Neural cell (in vitro differentiated cells): ENCODE measurements at regions not wholly inside any gene's neighbourhood (a gene's known extent, or its start where the extent isn't known, plus 50 kb on each side); places are given as distances from the start of the nearest gene placed in this dataset.

ENCODE experiments used
- H2AFZ ChIP-seq: fragments of 200-600, 300-800 bp; sonication (generic), shearing (Covaris generic); 2 replicates; pipeline ENCODE4 v1.6.0; 2014; ENCODE audit warnings: low read depth, mild to moderate bottlenecking, antibody characterized with exemption, low read length, moderate library complexity
- H3F3A ChIP-seq: fragments of 200-600 bp; shearing (Covaris generic); 2 replicates; pipeline ENCODE4 v1.6.1; 2016; ENCODE audit warnings: mild to moderate bottlenecking, moderate library complexity, mixed read lengths, antibody characterized with exemption, low read length; ENCODE audit not compliant: insufficient read depth, poor library complexity, severe bottlenecking
- H3K27ac ChIP-seq: fragments of 200-600, 300-800 bp; sonication (generic), shearing (Covaris generic); 2 replicates; pipeline ENCODE4 v1.5.1; 2014; ENCODE audit warnings: mild to moderate bottlenecking, low read length, moderate library complexity
- H3K27me3 ChIP-seq: fragments of 300-800, 200-600 bp; sonication (generic), shearing (Covaris generic); 2 replicates; pipeline ENCODE4 v1.6.0; 2014; ENCODE audit warnings: mild to moderate bottlenecking, low read depth, low read length, moderate library complexity; ENCODE audit not compliant: insufficient read depth
- H3K36me3 ChIP-seq: fragments of 300-800, 200-600 bp; sonication (generic), shearing (Covaris generic); 2 replicates; pipeline ENCODE4 v1.5.1; 2014; ENCODE audit warnings: mild to moderate bottlenecking, antibody characterized with exemption, low read length, moderate library complexity; ENCODE audit not compliant: insufficient read depth
- H3K4me2 ChIP-seq: fragments of 300-800, 200-600 bp; sonication (generic), shearing (Covaris generic); 2 replicates; pipeline ENCODE4 v1.6.0; 2014; ENCODE audit warnings: mild to moderate bottlenecking, low read length
- H3K4me3 ChIP-seq: fragments of 300-800, 200-600 bp; sonication (generic), shearing (Covaris generic); 2 replicates; pipeline ENCODE4 v1.5.1; 2014; ENCODE audit warnings: mild to moderate bottlenecking, low read length, moderate library complexity
- H3K79me2 ChIP-seq: fragments of 200-600 bp; shearing (Covaris generic); replicated peaks from 2 replicates; pipeline ENCODE4 v1.6.0; 2014; ENCODE audit warnings: mild to moderate bottlenecking, low read length, moderate library complexity; ENCODE audit not compliant: insufficient read depth
- H3K9ac ChIP-seq: fragments of 300-800, 200-600 bp; sonication (generic), shearing (Covaris generic); 2 replicates; pipeline ENCODE4 v1.6.1; 2016; ENCODE audit warnings: mild to moderate bottlenecking, low read length, mixed read lengths
- H3K9me2 ChIP-seq: fragments of 200-600 bp; shearing (Covaris generic); 2 replicates; pipeline ENCODE4 v1.6.1; 2016; ENCODE audit warnings: mild to moderate bottlenecking, low read length, mixed read lengths; ENCODE audit not compliant: insufficient read depth
- H3K9me3 ChIP-seq: fragments of 200-600, 300-800 bp; sonication (generic), shearing (Covaris generic); 2 replicates; pipeline ENCODE4 v1.6.1; 2016; ENCODE audit warnings: mild to moderate bottlenecking, mixed run types, low read length, moderate library complexity, mixed read lengths
- H4K20me1 ChIP-seq: fragments of 200-600 bp; shearing (Covaris generic); 2 replicates; pipeline ENCODE4 v1.6.1; 2016; ENCODE audit warnings: mild to moderate bottlenecking, mixed run types; ENCODE audit not compliant: insufficient read depth
- EP300 ChIP-seq: fragments of 450-650 bp; conservative IDR thresholded peaks from 2 replicates; pipeline ENCODE4 v1.6.1; 2014; ENCODE audit warnings: antibody characterized with exemption, mild to moderate bottlenecking, moderate library complexity; ENCODE audit not compliant: poor library complexity, severe bottlenecking
- EZH2 ChIP-seq: fragments of 200-600, 300-800 bp; shearing (Covaris generic), sonication (generic); IDR thresholded peaks from 2 replicates; pipeline ENCODE4 v1.6.1; 2014; ENCODE audit warnings: antibody characterized with exemption, low read length, borderline replicate concordance, mild to moderate bottlenecking; ENCODE audit not compliant: insufficient read depth, poor library complexity, severe bottlenecking
- MXI1 ChIP-seq: fragments of 450-650 bp; conservative IDR thresholded peaks from 2 replicates; pipeline ENCODE4 v1.6.1; 2014; ENCODE audit warnings: antibody characterized with exemption, mild to moderate bottlenecking; ENCODE audit not compliant: poor library complexity, severe bottlenecking
- POLR2AphosphoS5 ChIP-seq: IDR thresholded peaks from 2 replicates; pipeline ENCODE4 v1.6.1; 2012
- RAD21 ChIP-seq: fragments of 450-650 bp; conservative IDR thresholded peaks from 2 replicates; pipeline ENCODE4 v1.6.1; 2014; ENCODE audit warnings: antibody characterized with exemption, mild to moderate bottlenecking, moderate library complexity
- SMC3 ChIP-seq: fragments of 450-650 bp; conservative IDR thresholded peaks from 2 replicates; pipeline ENCODE4 v1.6.1; 2014; ENCODE audit warnings: antibody characterized with exemption, mild to moderate bottlenecking, moderate library complexity; ENCODE audit not compliant: poor library complexity
- TAF1 ChIP-seq: IDR thresholded peaks from 2 replicates; pipeline ENCODE4 v1.6.1; 2012; ENCODE audit warnings: low read depth
- TF ChIP-seq, protein P1 (sequence below): fragments of 450-650 bp; IDR thresholded peaks from 2 replicates; pipeline ENCODE4 v1.5.1; 2014; ENCODE audit warnings: antibody characterized with exemption, mild to moderate bottlenecking, moderate library complexity; ENCODE audit not compliant: poor library complexity, severe bottlenecking
- TF ChIP-seq, protein P2 (sequence below): IDR thresholded peaks from 2 replicates; pipeline ENCODE4 v1.6.1; 2012; ENCODE audit warnings: borderline replicate concordance

DNA sequence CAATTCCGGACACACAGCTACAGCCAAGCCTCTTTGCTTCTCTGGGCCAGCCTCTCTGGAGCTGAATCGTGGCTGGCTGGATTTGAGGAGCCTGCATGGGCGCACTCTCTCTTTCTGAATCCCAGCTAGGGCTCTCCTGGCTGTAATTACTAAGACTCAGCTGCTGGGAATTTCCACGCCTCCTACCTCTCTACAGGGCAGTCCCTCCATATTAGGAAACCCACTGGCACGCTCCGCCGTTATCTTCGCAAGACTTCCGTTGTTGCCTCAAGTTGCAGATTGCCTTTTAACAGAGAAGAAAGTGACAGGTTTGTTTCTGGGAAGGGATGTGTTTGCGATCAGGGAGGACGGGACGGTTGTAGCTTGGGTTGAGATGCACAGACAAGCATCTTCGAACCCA lies 188.4 kb upstream of the NLRP1 start:
- Histone ChIP-seq H3K4me2 (no peak overlapping the region), H3K9ac (no peak overlapping the region), H3K9me2 (no peaks in the 10 kb centered on the region), H3K27me3 (no peaks in the 10 kb centered on the region), H4K20me1 (no peaks in the 10 kb centered on the region), H3K36me3 (no peaks in the 10 kb centered on the region), H3K9me3 (no peaks in the 10 kb centered on the region), H3F3A (no peaks in the 10 kb centered on the region), H3K4me3 (no peak overlapping the region), H3K79me2 (no peaks in the 10 kb centered on the region), H3K27ac (no peak overlapping the region), H2AFZ (no peak overlapping the region)
- no peak for TF ChIP-seq MXI1
- TF ChIP-seq, protein P1, sequence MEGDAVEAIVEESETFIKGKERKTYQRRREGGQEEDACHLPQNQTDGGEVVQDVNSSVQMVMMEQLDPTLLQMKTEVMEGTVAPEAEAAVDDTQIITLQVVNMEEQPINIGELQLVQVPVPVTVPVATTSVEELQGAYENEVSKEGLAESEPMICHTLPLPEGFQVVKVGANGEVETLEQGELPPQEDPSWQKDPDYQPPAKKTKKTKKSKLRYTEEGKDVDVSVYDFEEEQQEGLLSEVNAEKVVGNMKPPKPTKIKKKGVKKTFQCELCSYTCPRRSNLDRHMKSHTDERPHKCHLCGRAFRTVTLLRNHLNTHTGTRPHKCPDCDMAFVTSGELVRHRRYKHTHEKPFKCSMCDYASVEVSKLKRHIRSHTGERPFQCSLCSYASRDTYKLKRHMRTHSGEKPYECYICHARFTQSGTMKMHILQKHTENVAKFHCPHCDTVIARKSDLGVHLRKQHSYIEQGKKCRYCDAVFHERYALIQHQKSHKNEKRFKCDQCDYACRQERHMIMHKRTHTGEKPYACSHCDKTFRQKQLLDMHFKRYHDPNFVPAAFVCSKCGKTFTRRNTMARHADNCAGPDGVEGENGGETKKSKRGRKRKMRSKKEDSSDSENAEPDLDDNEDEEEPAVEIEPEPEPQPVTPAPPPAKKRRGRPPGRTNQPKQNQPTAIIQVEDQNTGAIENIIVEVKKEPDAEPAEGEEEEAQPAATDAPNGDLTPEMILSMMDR: no peak

DNA sequence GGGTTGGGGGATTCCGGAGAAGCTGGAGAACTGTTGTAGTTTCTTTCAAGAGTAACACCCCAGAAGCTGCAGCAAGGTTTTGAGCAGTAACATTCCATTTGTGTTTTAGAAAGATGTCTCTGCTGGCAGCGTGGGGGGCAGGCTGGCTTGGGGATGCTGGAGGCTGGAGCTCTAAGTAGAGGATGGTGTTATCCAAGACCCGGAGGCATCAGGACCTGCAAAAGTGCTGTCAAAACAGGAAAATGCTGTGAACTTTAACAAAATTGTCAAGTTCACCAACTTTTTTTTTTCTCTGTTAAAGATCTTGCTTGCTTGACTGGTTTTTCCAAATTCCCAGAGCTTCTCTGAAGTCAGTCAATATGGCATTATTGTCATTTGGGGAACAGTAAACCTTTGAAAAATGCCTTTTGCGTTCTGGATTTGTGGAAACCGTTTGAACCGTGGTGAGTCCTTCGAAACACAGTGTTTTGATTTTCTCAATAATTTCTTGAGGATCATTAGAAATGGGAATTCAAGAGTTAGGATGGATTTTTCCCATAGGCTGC lies 189.6 kb upstream of the NLRP1 start:
- Histone ChIP-seq H3K4me3 (no peak overlapping the region), H3K9me3 (no peaks in the 10 kb centered on the region), H3K36me3 (no peaks in the 10 kb centered on the region), H3K4me2 (no peak overlapping the region), H3K9ac (no peak overlapping the region), H3F3A (no peaks in the 10 kb centered on the region), H3K79me2 (no peaks in the 10 kb centered on the region), H3K27ac (no peak overlapping the region), H4K20me1 (no peaks in the 10 kb centered on the region), H3K27me3 (no peaks in the 10 kb centered on the region), H2AFZ (no peak overlapping the region), H3K9me2 (no peaks in the 10 kb centered on the region)
- TF ChIP-seq, protein P2, sequence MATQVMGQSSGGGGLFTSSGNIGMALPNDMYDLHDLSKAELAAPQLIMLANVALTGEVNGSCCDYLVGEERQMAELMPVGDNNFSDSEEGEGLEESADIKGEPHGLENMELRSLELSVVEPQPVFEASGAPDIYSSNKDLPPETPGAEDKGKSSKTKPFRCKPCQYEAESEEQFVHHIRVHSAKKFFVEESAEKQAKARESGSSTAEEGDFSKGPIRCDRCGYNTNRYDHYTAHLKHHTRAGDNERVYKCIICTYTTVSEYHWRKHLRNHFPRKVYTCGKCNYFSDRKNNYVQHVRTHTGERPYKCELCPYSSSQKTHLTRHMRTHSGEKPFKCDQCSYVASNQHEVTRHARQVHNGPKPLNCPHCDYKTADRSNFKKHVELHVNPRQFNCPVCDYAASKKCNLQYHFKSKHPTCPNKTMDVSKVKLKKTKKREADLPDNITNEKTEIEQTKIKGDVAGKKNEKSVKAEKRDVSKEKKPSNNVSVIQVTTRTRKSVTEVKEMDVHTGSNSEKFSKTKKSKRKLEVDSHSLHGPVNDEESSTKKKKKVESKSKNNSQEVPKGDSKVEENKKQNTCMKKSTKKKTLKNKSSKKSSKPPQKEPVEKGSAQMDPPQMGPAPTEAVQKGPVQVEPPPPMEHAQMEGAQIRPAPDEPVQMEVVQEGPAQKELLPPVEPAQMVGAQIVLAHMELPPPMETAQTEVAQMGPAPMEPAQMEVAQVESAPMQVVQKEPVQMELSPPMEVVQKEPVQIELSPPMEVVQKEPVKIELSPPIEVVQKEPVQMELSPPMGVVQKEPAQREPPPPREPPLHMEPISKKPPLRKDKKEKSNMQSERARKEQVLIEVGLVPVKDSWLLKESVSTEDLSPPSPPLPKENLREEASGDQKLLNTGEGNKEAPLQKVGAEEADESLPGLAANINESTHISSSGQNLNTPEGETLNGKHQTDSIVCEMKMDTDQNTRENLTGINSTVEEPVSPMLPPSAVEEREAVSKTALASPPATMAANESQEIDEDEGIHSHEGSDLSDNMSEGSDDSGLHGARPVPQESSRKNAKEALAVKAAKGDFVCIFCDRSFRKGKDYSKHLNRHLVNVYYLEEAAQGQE: no peak
- no peak for TF ChIP-seq TAF1
- TF ChIP-seq EP300: no peak
- no peak for TF ChIP-seq RAD21
- TF ChIP-seq POLR2AphosphoS5: no peak
- TF ChIP-seq EZH2: no peak

DNA sequence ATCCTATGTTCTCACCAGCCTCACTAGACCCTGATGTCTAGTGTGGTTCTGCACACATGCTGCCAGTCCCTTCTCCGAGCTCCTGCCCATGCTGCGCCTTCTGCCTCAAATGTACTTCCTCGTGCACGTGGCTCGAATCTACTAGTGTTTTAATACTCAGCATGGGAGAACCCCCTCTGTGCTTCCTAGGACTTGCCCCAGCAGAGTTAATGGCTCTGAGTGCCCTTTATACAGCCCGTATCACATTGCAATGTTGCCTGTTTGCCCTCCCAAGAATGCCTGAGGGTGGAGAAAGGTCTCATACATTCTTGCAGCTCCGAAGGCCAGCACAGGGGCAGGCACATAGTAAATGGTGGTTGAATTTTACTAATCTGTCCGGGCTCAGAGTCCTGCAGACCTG lies 190.8 kb upstream of the NLRP1 start:
- TF ChIP-seq SMC3 (no peak), TAF1 (no peak), EZH2 (no peak), MXI1 (no peak), EP300 (no peak), RAD21 (no peak)
- TF ChIP-seq, protein P1: no peak
- TF ChIP-seq, protein P2: no peak
- Histone ChIP-seq H3K9me2 (no peaks in the 10 kb centered on the region), H3K79me2 (no peaks in the 10 kb centered on the region), H3K9ac (no peak overlapping the region), H3F3A (no peaks in the 10 kb centered on the region), H3K9me3 (no peaks in the 10 kb centered on the region), H3K27ac (no peak overlapping the region), H3K4me3 (no peak overlapping the region), H3K4me2 (no peak overlapping the region), H3K27me3 (no peaks in the 10 kb centered on the region), H3K36me3 (no peaks in the 10 kb centered on the region), H4K20me1 (no peaks in the 10 kb centered on the region), H2AFZ (no peak overlapping the region)
